A549 (cell line): ENCODE measurements at regions not wholly inside any gene's neighbourhood (a gene's known extent, or its start where the extent isn't known, plus 50 kb on each side); places are given as distances from the start of the nearest gene placed in this dataset.

ENCODE experiments used
- ATAC-seq, 2 experiments: fragments of 200-7000 bp in 1 of 2; fragments of >200 bp in 1 of 2; cut with Nextera tagmentation in 1 of 2; cut with Tn5 transposase in 1 of 2; 3 replicates each; pipeline versions ENCODE4 v1.8.0 to v1.9.1; 2018 to 2020; ENCODE audit warnings: mild to moderate bottlenecking in 1 of 2, moderate library complexity in 1 of 2
- CTCF ChIA-PET: fragments of 300-600 bp; sonication (Branson Sonifier 250); formaldehyde crosslinking; extraction: SDS; loops from one replicate; lab custom pipeline; 2021; ENCODE audit warnings: antibody characterized with exemption, inconsistent platforms; lab: Yijun Ruan, JAX
- POLR2A ChIA-PET: fragments of 350-600 bp; formaldehyde crosslinking; extraction: SDS; loops from one replicate; lab custom pipeline; 2021; ENCODE audit warnings: antibody characterized with exemption, inconsistent platforms; lab: Yijun Ruan, JAX
- DNase-seq, 2 experiments: peaks; one replicate each; pipeline versions ENCODE4 v3.0.0 to v3.0.0-alpha.2; 2011 to 2016; ENCODE audit warnings: low read depth in 1 of 2, low spot score in 1 of 2
- FAIRE-seq: peaks from 2 replicates; lab custom pipeline; 2011; peaks lifted over from hg19 to GRCh38; lab: Jason Lieb, UNC
- H3K27ac ChIP-seq, 2 experiments: fragments of >200 bp; sonication (Bioruptor Twin); formaldehyde crosslinking; 3 replicates each; pipeline ENCODE4 v1.5.1; 2016 to 2017
- H3K4me1 ChIP-seq: fragments of >200 bp; sonication (Bioruptor Twin); formaldehyde crosslinking; 3 replicates; pipeline ENCODE4 v1.6.1; 2016
- H3K4me2 ChIP-seq: fragments of >200 bp; sonication (Bioruptor Twin); formaldehyde crosslinking; 3 replicates; pipeline ENCODE4 v1.6.1; 2016
- H3K4me3 ChIP-seq: fragments of >200 bp; sonication (Bioruptor Twin); formaldehyde crosslinking; 3 replicates; pipeline ENCODE4 v1.5.1; 2016
- H3K9me3 ChIP-seq: fragments of >200 bp; sonication (Bioruptor Twin); formaldehyde crosslinking; 3 replicates; pipeline ENCODE4 v1.6.1; 2016
- BHLHE40 ChIP-seq: IDR thresholded peaks from 2 replicates; pipeline ENCODE4 v1.6.1; 2012; ENCODE audit warnings: low read depth, low read length, inconsistent platforms
- EHMT2 ChIP-seq: fragments of 200-600 bp; sonication (generic); IDR thresholded peaks from 2 replicates; pipeline ENCODE4 v1.6.1; 2016; ENCODE audit warnings: antibody characterized with exemption, low read depth, mild to moderate bottlenecking, moderate library complexity
- ESRRA ChIP-seq: fragments of 150-350 bp; IDR thresholded peaks from 2 replicates; pipeline ENCODE4 v1.6.1; 2014; ENCODE audit warnings: mild to moderate bottlenecking, low read length, borderline replicate concordance
- FOSL2 ChIP-seq, 2 experiments: fragments of 450-650 bp in 1 of 2; fragments of >200 bp in 1 of 2; sonication (Bioruptor Twin) in 1 of 2; formaldehyde crosslinking; IDR thresholded peaks; 2 replicates each; pipeline versions ENCODE4 v1.5.0 to v1.6.1; 2016 to 2020; ENCODE audit warnings: mild to moderate bottlenecking in 1 of 2, moderate library complexity in 1 of 2
- FOXS1 ChIP-seq: fragments of 250-450 bp; sonication (Bioruptor Pico); IDR thresholded peaks from 2 replicates; pipeline ENCODE4 v1.5.0; 2020; ENCODE audit warnings: mild to moderate bottlenecking, moderate library complexity
- HDAC2 ChIP-seq: fragments of 200-600 bp; sonication (generic); IDR thresholded peaks from 2 replicates; pipeline ENCODE4 v1.6.1; 2016
- JUNB ChIP-seq: fragments of >200 bp; sonication (Bioruptor Twin); formaldehyde crosslinking; IDR thresholded peaks from 2 replicates; pipeline ENCODE4 v1.6.1; 2016
- MYC ChIP-seq: IDR thresholded peaks from 2 replicates; pipeline ENCODE4 v1.6.1; 2012; ENCODE audit warnings: mild to moderate bottlenecking, inconsistent platforms, low read length, improper control_type of control experiment, borderline replicate concordance
- NPAS2 ChIP-seq: fragments of 250-450 bp; sonication (Bioruptor Pico); IDR thresholded peaks from 2 replicates; pipeline ENCODE4 v1.8.0; 2022; ENCODE audit warnings: mild to moderate bottlenecking, moderate library complexity, borderline replicate concordance
- NR3C1 ChIP-seq: fragments of >200 bp; sonication (Bioruptor Twin); formaldehyde crosslinking; IDR thresholded peaks from 3 replicates; pipeline ENCODE4 v1.6.1; 2017
- RCOR1 ChIP-seq: fragments of 150-350 bp; IDR thresholded peaks from 2 replicates; pipeline ENCODE4 v1.6.1; 2014; ENCODE audit warnings: antibody characterized with exemption, low read length, low read depth
- TFCP2L1 ChIP-seq: fragments of 250-450 bp; sonication (Bioruptor Pico); IDR thresholded peaks from 2 replicates; pipeline ENCODE4 v1.5.0; 2021; ENCODE audit warnings: mild to moderate bottlenecking
- WGBS: methylation state at CpG from one replicate; pipeline ENCODE4 v1.1.6; 2017; ENCODE audit errors: missing lambda C conversion rate; 5-methylcytosine and 5-hydroxymethylcytosine counted together
- TF ChIP-seq, protein P1 (sequence below): fragments of >200 bp; sonication (Bioruptor Twin); formaldehyde crosslinking; IDR thresholded peaks from 3 replicates; pipeline ENCODE4 v1.5.1; 2016
- TF ChIP-seq, protein P2 (sequence below): fragments of >200 bp; sonication (Bioruptor Twin); formaldehyde crosslinking; IDR thresholded peaks from 2 replicates; pipeline ENCODE4 v1.6.1; 2016
- TF ChIP-seq, protein P3 (sequence below): fragments of 200-600 bp; sonication (generic); IDR thresholded peaks from 2 replicates; pipeline ENCODE4 v1.6.1; 2016; ENCODE audit warnings: antibody characterized with exemption, mild to moderate bottlenecking, moderate library complexity

DNA sequence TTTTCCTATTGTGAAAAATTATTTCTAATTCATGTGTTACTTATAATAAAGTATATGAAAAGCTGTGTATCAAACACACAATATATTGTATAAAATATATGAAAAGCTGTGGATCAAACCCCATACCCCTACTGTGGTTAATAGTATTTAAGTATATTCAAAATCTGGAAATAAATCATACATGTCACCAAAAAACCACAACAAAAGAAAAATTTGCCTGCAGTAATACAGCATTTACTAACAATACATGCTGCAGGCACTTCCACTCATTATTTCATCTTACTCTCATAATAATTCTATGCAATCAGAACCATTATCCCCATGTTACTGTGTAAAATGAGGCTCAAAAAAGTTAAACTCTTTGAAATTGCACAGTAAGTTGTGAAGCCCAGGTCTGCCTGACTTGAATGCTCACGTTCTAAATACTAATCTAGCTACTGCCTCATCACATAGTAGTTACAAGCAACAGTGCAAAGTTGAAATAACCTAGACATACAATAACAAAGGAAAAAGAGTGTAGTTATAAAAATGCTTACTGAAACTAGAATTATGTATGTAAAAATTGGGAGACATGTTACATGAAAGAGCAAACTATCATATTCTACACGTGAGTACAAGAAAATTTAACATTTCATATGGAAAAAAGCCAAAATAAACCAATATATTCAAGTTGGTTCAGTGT is 61.7 kb downstream of the FAM217A start:
- Histone ChIP-seq H3K4me2 (peak overlapping the region; percentile 80), H3K4me1 (peaks cover 19% of the 10 kb centered on the region), H3K9me3 (no peaks in the 10 kb centered on the region), H3K4me3 (peak overlapping the region; percentile 70), H3K27ac (peak overlapping the region; percentile 93 to 97)
- no peak for ATAC-seq
- ChIA-PET POLR2A (interaction anchor here (1.3 kb wide), 1 partner anchor 119 kb away, joined by 4 read pairs; no protein-coding TSS in a partner anchor), CTCF (interaction anchor here (0.7 to 1.7 kb wide), 5 partner anchors 9 to 805 kb away, joined by 3 to 5 read pairs (median 3); partner anchors contain the start of gene FAM50B)
- no peak for DNase-seq
- TF ChIP-seq, protein P1, sequence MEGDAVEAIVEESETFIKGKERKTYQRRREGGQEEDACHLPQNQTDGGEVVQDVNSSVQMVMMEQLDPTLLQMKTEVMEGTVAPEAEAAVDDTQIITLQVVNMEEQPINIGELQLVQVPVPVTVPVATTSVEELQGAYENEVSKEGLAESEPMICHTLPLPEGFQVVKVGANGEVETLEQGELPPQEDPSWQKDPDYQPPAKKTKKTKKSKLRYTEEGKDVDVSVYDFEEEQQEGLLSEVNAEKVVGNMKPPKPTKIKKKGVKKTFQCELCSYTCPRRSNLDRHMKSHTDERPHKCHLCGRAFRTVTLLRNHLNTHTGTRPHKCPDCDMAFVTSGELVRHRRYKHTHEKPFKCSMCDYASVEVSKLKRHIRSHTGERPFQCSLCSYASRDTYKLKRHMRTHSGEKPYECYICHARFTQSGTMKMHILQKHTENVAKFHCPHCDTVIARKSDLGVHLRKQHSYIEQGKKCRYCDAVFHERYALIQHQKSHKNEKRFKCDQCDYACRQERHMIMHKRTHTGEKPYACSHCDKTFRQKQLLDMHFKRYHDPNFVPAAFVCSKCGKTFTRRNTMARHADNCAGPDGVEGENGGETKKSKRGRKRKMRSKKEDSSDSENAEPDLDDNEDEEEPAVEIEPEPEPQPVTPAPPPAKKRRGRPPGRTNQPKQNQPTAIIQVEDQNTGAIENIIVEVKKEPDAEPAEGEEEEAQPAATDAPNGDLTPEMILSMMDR, result no peak
- no peak for TF ChIP-seq TFCP2L1 (CRISPR knock-in tag)
- TF ChIP-seq RCOR1, result no peak
- no peak for TF ChIP-seq MYC
- TF ChIP-seq NR3C1, result no peak
- TF ChIP-seq NPAS2 (CRISPR knock-in tag), result no peak
- no peak for TF ChIP-seq BHLHE40
- TF ChIP-seq, protein P2, sequence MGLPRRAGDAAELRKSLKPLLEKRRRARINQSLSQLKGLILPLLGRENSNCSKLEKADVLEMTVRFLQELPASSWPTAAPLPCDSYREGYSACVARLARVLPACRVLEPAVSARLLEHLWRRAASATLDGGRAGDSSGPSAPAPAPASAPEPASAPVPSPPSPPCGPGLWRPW, result no peak
- TF ChIP-seq ESRRA, result no peak
- no peak for TF ChIP-seq FOSL2 (IDR thresholded peaks at IDR 0.05)
- TF ChIP-seq FOSL2 (CRISPR knock-in tag; IDR thresholded peaks at IDR 0.05), result no peak
- no peak for TF ChIP-seq HDAC2
- TF ChIP-seq, protein P3, sequence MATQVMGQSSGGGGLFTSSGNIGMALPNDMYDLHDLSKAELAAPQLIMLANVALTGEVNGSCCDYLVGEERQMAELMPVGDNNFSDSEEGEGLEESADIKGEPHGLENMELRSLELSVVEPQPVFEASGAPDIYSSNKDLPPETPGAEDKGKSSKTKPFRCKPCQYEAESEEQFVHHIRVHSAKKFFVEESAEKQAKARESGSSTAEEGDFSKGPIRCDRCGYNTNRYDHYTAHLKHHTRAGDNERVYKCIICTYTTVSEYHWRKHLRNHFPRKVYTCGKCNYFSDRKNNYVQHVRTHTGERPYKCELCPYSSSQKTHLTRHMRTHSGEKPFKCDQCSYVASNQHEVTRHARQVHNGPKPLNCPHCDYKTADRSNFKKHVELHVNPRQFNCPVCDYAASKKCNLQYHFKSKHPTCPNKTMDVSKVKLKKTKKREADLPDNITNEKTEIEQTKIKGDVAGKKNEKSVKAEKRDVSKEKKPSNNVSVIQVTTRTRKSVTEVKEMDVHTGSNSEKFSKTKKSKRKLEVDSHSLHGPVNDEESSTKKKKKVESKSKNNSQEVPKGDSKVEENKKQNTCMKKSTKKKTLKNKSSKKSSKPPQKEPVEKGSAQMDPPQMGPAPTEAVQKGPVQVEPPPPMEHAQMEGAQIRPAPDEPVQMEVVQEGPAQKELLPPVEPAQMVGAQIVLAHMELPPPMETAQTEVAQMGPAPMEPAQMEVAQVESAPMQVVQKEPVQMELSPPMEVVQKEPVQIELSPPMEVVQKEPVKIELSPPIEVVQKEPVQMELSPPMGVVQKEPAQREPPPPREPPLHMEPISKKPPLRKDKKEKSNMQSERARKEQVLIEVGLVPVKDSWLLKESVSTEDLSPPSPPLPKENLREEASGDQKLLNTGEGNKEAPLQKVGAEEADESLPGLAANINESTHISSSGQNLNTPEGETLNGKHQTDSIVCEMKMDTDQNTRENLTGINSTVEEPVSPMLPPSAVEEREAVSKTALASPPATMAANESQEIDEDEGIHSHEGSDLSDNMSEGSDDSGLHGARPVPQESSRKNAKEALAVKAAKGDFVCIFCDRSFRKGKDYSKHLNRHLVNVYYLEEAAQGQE, result no peak
- no peak for TF ChIP-seq EHMT2
- no peak for TF ChIP-seq JUNB
- no peak for FAIRE-seq
- 14% methylated on average over 2 of the region's 2 CpGs for WGBS

DNA sequence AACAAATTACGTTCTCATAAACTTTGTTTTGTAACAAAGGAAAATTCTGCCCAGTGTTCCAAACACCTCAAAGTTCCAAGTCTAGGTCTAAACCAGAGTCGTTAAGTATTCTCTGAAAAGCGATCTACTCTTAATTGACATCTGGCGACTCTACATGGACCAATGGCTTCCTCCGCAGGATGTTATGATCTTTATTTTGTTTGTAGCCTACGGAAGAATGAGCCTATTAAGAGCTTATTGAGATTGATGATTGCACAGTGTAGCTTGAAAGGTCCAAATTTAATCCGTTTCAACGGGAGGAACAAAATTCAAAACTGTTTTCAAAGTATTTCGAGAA is 61.1 kb downstream of the FAM217A start:
- CTCF ChIA-PET, result interaction anchor here (0.7 to 2.0 kb wide), 5 partner anchors 9 to 806 kb away, joined by 3 to 7 read pairs (median 3); partner anchors contain the start of gene FAM50B
- no peak for FAIRE-seq

More for the DNA sequence above, 61.1 kb downstream of the FAM217A start:
- peak overlapping the region; percentile 70 for H3K4me3 ChIP-seq
- no peak for TF ChIP-seq FOXS1 (CRISPR knock-in tag)
- DNase-seq (peak in 1 of 2 experiments; percentile 40), ATAC-seq (peak in 1 of 2 experiments; percentile 17; a peak in 3 of 6 replicates)
- H3K4me1 ChIP-seq, result peaks cover 23% of the 10 kb centered on the region
- H3K27ac ChIP-seq, result peak overlapping the region; percentile 93 to 97
- POLR2A ChIA-PET, result interaction anchor here (1.0 to 1.3 kb wide), 5 partner anchors 20 to 209 kb away, joined by 3 to 4 read pairs (median 3); no protein-coding TSS in a partner anchor
- WGBS, result under 1% methylated on average over 9 of the region's 9 CpGs
- H3K4me2 ChIP-seq, result peak overlapping the region; percentile 80
- no peaks in the 10 kb centered on the region for H3K9me3 ChIP-seq
